MCF 10A (cell line): ENCODE measurements at regions not wholly inside any gene's neighbourhood (a gene's known extent, or its start where the extent isn't known, plus 50 kb on each side); places are given as distances from the start of the nearest gene placed in this dataset.

Experiments
- BruUV-seq: library from RNA; stranded (reverse); fragments of 400-500 nt; replicated peaks from 2 replicates; lab custom pipeline; 2021; lab: Mats Ljungman, UMichigan
- CTCF ChIA-PET: fragments of 300-600 bp; sonication (Branson Sonifier 250); formaldehyde crosslinking; extraction: SDS; loops from one replicate; lab custom pipeline; 2021; ENCODE audit warnings: antibody characterized with exemption, inconsistent platforms; lab: Yijun Ruan, JAX
- POLR2A ChIA-PET: fragments of 300-600, 350-650 bp; sonication (Branson Sonifier 250); formaldehyde crosslinking; extraction: SDS; loops from one replicate; lab custom pipeline; 2020; ENCODE audit warnings: antibody characterized with exemption, inconsistent platforms; lab: Yijun Ruan, JAX
- DNase-seq: peaks from one replicate; pipeline ENCODE4 v3.0.0-alpha.2; 2018; ENCODE audit not compliant: unreplicated experiment
- H3K27ac Mint-ChIP-seq: one replicate; pipeline ENCODE4 v1.8.0; 2022; ENCODE audit warnings: mild to moderate bottlenecking, low read depth, mixed read lengths; ENCODE audit not compliant: unreplicated experiment
- H3K27me3 Mint-ChIP-seq: one replicate; pipeline ENCODE4 v1.8.0; 2022; ENCODE audit warnings: mixed read lengths; ENCODE audit not compliant: insufficient read depth, unreplicated experiment
- H3K36me3 Mint-ChIP-seq: one replicate; pipeline ENCODE4 v1.8.0; 2022; ENCODE audit warnings: mild to moderate bottlenecking, moderate library complexity, mixed read lengths; ENCODE audit not compliant: insufficient read depth, unreplicated experiment
- H3K4me1 Mint-ChIP-seq: one replicate; pipeline ENCODE4 v1.8.0; 2022; ENCODE audit warnings: mixed read lengths; ENCODE audit not compliant: insufficient read depth, unreplicated experiment
- H3K4me3 Mint-ChIP-seq: one replicate; pipeline ENCODE4 v1.8.0; 2022; ENCODE audit warnings: mild to moderate bottlenecking, moderate library complexity, mixed read lengths; ENCODE audit not compliant: unreplicated experiment
- H3K9me3 Mint-ChIP-seq: one replicate; pipeline ENCODE4 v1.8.0; 2022; ENCODE audit warnings: mixed read lengths; ENCODE audit not compliant: unreplicated experiment
- intact Hi-C: fragments of 100-400 bp; cut with micrococcal nuclease; formaldehyde crosslinking; loops from 2 replicates; pipeline ENCODE4 v1.14.1; 2022
- TF ChIP-seq, protein P1 (sequence below): fragments of 200-600 bp; IDR thresholded peaks from one replicate; pipeline ENCODE4 v1.8.0; 2022; ENCODE audit warnings: antibody characterized with exemption, mild to moderate bottlenecking; ENCODE audit not compliant: unreplicated experiment

- intact Hi-C loops = loop anchor here (2.0 kb wide), 1 partner anchor 112 kb away; the partner anchor contains the start of gene BTC
- H3K27ac Mint-ChIP-seq = peak overlapping the region; percentile 24
- CTCF ChIA-PET = interaction anchor here (0.6 to 1.2 kb wide), 8 partner anchors 13 to 454 kb away, joined by 3 to 5 read pairs (median 3); no protein-coding TSS in a partner anchor
- BruUV-seq = no TSS peak
- no peak overlapping the region for H3K4me3 Mint-ChIP-seq
- no peaks in the 10 kb centered on the region for H3K27me3 Mint-ChIP-seq
- no peaks in the 10 kb centered on the region for H3K36me3 Mint-ChIP-seq
- TF ChIP-seq, protein P1, sequence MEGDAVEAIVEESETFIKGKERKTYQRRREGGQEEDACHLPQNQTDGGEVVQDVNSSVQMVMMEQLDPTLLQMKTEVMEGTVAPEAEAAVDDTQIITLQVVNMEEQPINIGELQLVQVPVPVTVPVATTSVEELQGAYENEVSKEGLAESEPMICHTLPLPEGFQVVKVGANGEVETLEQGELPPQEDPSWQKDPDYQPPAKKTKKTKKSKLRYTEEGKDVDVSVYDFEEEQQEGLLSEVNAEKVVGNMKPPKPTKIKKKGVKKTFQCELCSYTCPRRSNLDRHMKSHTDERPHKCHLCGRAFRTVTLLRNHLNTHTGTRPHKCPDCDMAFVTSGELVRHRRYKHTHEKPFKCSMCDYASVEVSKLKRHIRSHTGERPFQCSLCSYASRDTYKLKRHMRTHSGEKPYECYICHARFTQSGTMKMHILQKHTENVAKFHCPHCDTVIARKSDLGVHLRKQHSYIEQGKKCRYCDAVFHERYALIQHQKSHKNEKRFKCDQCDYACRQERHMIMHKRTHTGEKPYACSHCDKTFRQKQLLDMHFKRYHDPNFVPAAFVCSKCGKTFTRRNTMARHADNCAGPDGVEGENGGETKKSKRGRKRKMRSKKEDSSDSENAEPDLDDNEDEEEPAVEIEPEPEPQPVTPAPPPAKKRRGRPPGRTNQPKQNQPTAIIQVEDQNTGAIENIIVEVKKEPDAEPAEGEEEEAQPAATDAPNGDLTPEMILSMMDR = no peak
- POLR2A ChIA-PET = interaction anchor here (0.5 to 1.2 kb wide), 3 partner anchors 155 to 502 kb away, joined by 3 read pairs; no protein-coding TSS in a partner anchor
- no peaks in the 10 kb centered on the region for H3K9me3 Mint-ChIP-seq
- DNase-seq = peak; percentile 92
- H3K4me1 Mint-ChIP-seq = peaks cover 18% of the 10 kb centered on the region
Measured at GRCh38 chr4:74682567-74683359, 111.6 kb downstream of the BTC start.

GRCh38 chr4:74692972-74693371, 101.4 kb downstream of the BTC start:
- Mint-ChIP-seq H3K27me3 (no peaks in the 10 kb centered on the region), H3K36me3 (no peaks in the 10 kb centered on the region), H3K9me3 (no peaks in the 10 kb centered on the region), H3K27ac (no peak overlapping the region), H3K4me1 (no peaks in the 10 kb centered on the region), H3K4me3 (no peak overlapping the region)
- intact Hi-C loops = no loop called here
- ChIA-PET POLR2A (no interaction called here), CTCF (no interaction called here)
- BruUV-seq = no TSS peak
- no peak for DNase-seq
- TF ChIP-seq, protein P1 = no peak
